Suprapubic skin (tissue), 4 donors: ENCODE measurements at regions not wholly inside any gene's neighbourhood (a gene's known extent, or its start where the extent isn't known, plus 50 kb on each side); places are given as distances from the start of the nearest gene placed in this dataset.

Source experiments
- DNase-seq, 2 donors: peaks; one replicate each; pipeline ENCODE4 v3.0.0-alpha.2; 2019; ENCODE audit warnings: low spot score in 2 of 2
- H3K27ac ChIP-seq: fragments of 200-600 bp; sonication (generic); one replicate; pipeline ENCODE4 v1.5.1; 2019
- H3K27me3 ChIP-seq: fragments of 200-600 bp; sonication (generic); one replicate; pipeline ENCODE4 v1.5.1; 2019
- H3K36me3 ChIP-seq: fragments of 200-600 bp; sonication (generic); one replicate; pipeline ENCODE4 v1.5.1; 2019
- H3K4me1 ChIP-seq: fragments of 200-600 bp; sonication (generic); one replicate; pipeline ENCODE4 v1.5.1; 2019
- H3K4me3 ChIP-seq: fragments of 200-600 bp; sonication (generic); one replicate; pipeline ENCODE4 v1.5.1; 2019; ENCODE audit warnings: mild to moderate bottlenecking
- H3K9me3 ChIP-seq: fragments of 200-600 bp; sonication (generic); one replicate; pipeline ENCODE4 v1.5.1; 2019
- CTCF ChIP-seq, 2 donors: fragments of 200-600 bp in 1 of 2; fragments of 450-650 bp in 1 of 2; sonication (generic) in 1 of 2; IDR thresholded peaks; one replicate each; pipeline ENCODE4 v1.5.1; 2016 to 2019; ENCODE audit warnings: antibody characterized with exemption in 2 of 2, mild to moderate bottlenecking in 1 of 2, moderate library complexity in 1 of 2
- EP300 ChIP-seq: sonication (generic); formaldehyde crosslinking; IDR thresholded peaks from one replicate; pipeline ENCODE4 v1.6.1; 2017; ENCODE audit warnings: antibody characterized with exemption
- POLR2A ChIP-seq, 2 donors: fragments of 450-650 bp; IDR thresholded peaks; one replicate each; pipeline ENCODE4 v1.6.1; 2017; ENCODE audit warnings: antibody characterized with exemption in 2 of 2, mild to moderate bottlenecking in 2 of 2, moderate library complexity in 2 of 2
- POLR2AphosphoS5 ChIP-seq, 3 donors: sonication (generic); formaldehyde crosslinking; IDR thresholded peaks; one replicate each; pipeline ENCODE4 v1.6.1; 2017; ENCODE audit warnings: antibody characterized with exemption in 3 of 3
- WGBS: methylation state at CpG from one replicate; pipeline ENCODE4 v1.1.5; 2018; 5-methylcytosine and 5-hydroxymethylcytosine counted together

GRCh38 chr11:91470656-91471055 lies 754.0 kb upstream of the FAT3 start:
- DNase-seq: no peak

DNA sequence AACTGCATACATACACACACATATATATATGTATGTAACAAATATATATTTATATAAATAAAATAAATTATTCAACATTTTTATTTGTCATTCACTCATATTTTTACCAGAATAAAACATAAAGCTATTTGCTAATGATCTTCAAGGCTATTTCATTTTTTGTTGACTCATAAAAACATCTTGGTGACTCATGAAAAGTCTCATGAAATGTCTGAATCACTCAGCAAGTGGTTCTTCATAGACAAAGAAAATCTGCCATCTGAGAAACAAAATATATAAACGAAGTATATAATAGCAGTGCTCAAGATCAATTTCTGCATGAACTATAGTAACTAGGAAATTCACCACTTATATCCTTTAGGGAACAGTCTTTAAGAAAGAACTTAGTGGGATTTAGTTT lies 764.8 kb upstream of the FAT3 start:
- Histone ChIP-seq H3K27me3 (no peaks in the 10 kb centered on the region), H3K36me3 (no peaks in the 10 kb centered on the region), H3K4me3 (no peak overlapping the region), H3K9me3 (no peaks in the 10 kb centered on the region), H3K4me1 (no peaks in the 10 kb centered on the region), H3K27ac (no peak overlapping the region)
- 83% methylated on average over 1 of the region's 1 CpG for WGBS
- TF ChIP-seq CTCF (IDR thresholded peaks at IDR 0.05) (no peak), POLR2A (IDR thresholded peaks at IDR 0.05) (no peak), POLR2AphosphoS5 (IDR thresholded peaks at IDR 0.05) (no peak), EP300 (no peak)
- DNase-seq: no peak

More at GRCh38 chr11:91470656-91471055, 754.0 kb upstream of the FAT3 start:
- H3K27me3 ChIP-seq: no peaks in the 10 kb centered on the region
- no peaks in the 10 kb centered on the region for H3K36me3 ChIP-seq
- WGBS: 74% methylated on average over 3 of the region's 3 CpGs
- TF ChIP-seq POLR2AphosphoS5 (IDR thresholded peaks at IDR 0.05): no peak
- TF ChIP-seq POLR2A (IDR thresholded peaks at IDR 0.05): no peak
- no peak for TF ChIP-seq CTCF (IDR thresholded peaks at IDR 0.05)
- TF ChIP-seq EP300: no peak
- H3K4me3 ChIP-seq: no peak overlapping the region
- H3K27ac ChIP-seq: no peak overlapping the region
- no peaks in the 10 kb centered on the region for H3K9me3 ChIP-seq
- no peaks in the 10 kb centered on the region for H3K4me1 ChIP-seq

GRCh38 chr11:91446267-91446666 lies 778.4 kb upstream of the FAT3 start:
- DNase-seq: no peak
- TF ChIP-seq CTCF (IDR thresholded peaks at IDR 0.05) (no peak), POLR2AphosphoS5 (IDR thresholded peaks at IDR 0.05) (no peak), POLR2A (IDR thresholded peaks at IDR 0.05) (no peak), EP300 (no peak)
- H3K27ac ChIP-seq: no peak overlapping the region
- H3K4me1 ChIP-seq: no peaks in the 10 kb centered on the region
- WGBS: 60% methylated on average over 2 of the region's 4 CpGs
- no peak overlapping the region for H3K4me3 ChIP-seq
- no peaks in the 10 kb centered on the region for H3K9me3 ChIP-seq
- no peaks in the 10 kb centered on the region for H3K27me3 ChIP-seq
- no peaks in the 10 kb centered on the region for H3K36me3 ChIP-seq

GRCh38 chr11:91435694-91436395 lies 788.8 kb upstream of the FAT3 start:
- no peaks in the 10 kb centered on the region for H3K4me1 ChIP-seq
- no peak overlapping the region for H3K27ac ChIP-seq
- no peaks in the 10 kb centered on the region for H3K27me3 ChIP-seq
- H3K36me3 ChIP-seq: no peaks in the 10 kb centered on the region
- no peak overlapping the region for H3K4me3 ChIP-seq
- DNase-seq: no peak
- WGBS: 66% methylated on average over 7 of the region's 7 CpGs
- no peaks in the 10 kb centered on the region for H3K9me3 ChIP-seq
- TF ChIP-seq EP300 (no peak), POLR2A (IDR thresholded peaks at IDR 0.05) (no peak), CTCF (IDR thresholded peaks at IDR 0.05) (no peak), POLR2AphosphoS5 (IDR thresholded peaks at IDR 0.05) (no peak)

- Histone ChIP-seq H3K9me3 (no peaks in the 10 kb centered on the region), H3K27ac (no peak overlapping the region), H3K4me3 (no peak overlapping the region), H3K27me3 (no peaks in the 10 kb centered on the region), H3K36me3 (no peaks in the 10 kb centered on the region), H3K4me1 (no peaks in the 10 kb centered on the region)
- no peak for TF ChIP-seq POLR2A (IDR thresholded peaks at IDR 0.05)
- TF ChIP-seq EP300: no peak
- no peak for TF ChIP-seq CTCF (IDR thresholded peaks at IDR 0.05)
- no peak for TF ChIP-seq POLR2AphosphoS5 (IDR thresholded peaks at IDR 0.05)
- DNase-seq: no peak
- 85% methylated on average over 8 of the region's 8 CpGs for WGBS
Measured at GRCh38 chr11:91433284-91434010, 791.2 kb upstream of the FAT3 start.
